ENCODE measurements at regions not wholly inside any gene's neighbourhood (a gene's known extent, or its start where the extent isn't known, plus 50 kb on each side); places are given as distances from the start of the nearest gene placed in this dataset.
"Not testable (repeated sequence)": the region's sequence is repeated elsewhere in the genome, so short reads cannot be mapped to it uniquely, and the experiment has no call there.

DNA sequence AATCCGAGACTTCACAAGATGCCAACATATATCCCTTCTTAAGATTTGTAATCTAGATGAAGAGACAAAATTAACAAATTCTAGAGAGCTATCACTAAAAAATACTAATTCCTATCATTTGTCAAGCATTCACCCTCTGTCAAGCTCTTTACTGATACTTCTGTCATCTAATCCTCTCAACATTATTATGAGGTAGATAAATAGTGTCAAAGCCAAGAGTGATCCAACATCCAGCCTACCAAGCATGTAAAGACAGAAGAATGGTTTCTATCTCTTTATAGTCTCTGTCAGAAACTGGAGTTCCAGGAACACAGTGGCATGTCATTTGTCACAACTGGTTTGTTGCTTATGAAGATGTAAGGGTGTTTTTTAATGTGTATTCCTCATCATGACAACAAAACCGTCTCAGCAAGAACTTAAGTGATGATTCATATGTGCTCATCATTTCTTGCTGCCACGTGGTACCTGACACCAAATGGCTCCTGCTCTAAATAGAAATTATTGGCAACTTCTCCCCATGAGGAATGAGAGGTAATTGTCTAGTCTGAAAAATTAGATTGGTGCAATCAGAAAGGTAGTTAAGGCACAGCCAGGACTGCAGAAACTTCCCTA lies 196.8 kb downstream of the TOX3 start:
- H3K4me1 Mint-ChIP-seq: no peaks in the 10 kb centered on the region
- ATAC-seq (replicated peaks) (no peak), DNase-seq (no peak)
- no peak overlapping the region for H3K4me3 Mint-ChIP-seq
- no peak overlapping the region for H3K27ac Mint-ChIP-seq
- H3K36me3 Mint-ChIP-seq: peaks cover 0 to 1% of the 10 kb centered on the region in 2 donors
- H3K27me3 Mint-ChIP-seq: no peaks in the 10 kb centered on the region
- peaks cover 3 to 11% of the 10 kb centered on the region in 2 donors for H3K9me3 Mint-ChIP-seq

DNA sequence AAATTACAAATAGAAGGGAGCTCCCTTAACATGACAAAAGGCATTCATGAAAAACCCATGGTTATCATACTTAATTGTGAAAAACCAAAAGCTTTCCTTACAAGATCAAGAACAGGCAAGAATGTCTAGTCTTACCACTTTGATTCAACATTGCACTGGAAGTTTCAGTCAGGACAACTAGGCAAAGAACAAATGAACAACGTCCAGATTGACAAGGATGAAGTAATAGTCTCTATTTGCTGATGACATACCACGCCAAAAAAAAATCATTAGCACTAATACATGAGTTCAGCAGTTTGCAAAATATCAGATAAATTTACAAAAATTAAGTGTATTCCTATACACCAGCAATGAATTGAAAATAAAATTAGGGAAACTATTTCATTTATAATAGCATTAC lies 200.2 kb downstream of the TOX3 start:
- H3K27ac Mint-ChIP-seq: no peak overlapping the region
- ATAC-seq (replicated peaks) (no peak), DNase-seq (no peak)
- H3K4me3 Mint-ChIP-seq: no peak overlapping the region
- H3K36me3 Mint-ChIP-seq: no peaks in the 10 kb centered on the region
- no peaks in the 10 kb centered on the region for H3K4me1 Mint-ChIP-seq
- no peaks in the 10 kb centered on the region for H3K27me3 Mint-ChIP-seq
- H3K9me3 Mint-ChIP-seq: peaks cover 0 to 11% of the 10 kb centered on the region in 2 donors

DNA sequence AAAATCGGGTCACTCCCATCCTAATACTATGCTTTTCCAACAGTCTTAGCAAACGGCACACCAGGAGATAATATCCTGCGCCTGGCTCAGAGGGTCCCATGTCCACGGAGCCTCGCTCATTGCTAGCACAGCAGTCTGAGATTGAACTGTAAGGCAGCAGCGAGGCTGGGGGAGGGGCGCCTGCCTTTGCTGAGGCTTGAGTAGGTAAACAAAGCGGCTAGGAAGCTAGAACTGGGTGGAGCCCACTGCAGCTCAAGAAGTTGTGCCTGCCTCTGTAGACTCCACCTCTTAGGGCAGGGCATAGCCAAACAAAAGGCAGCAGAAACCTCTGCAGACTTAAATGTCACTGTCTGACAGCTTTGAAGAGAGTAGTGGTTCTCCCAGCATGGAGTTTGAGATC lies 213.3 kb downstream of the TOX3 start:
- not testable (repeated sequence) for DNase-seq; H3K4me3 Mint-ChIP-seq; H3K36me3 Mint-ChIP-seq; H3K27ac Mint-ChIP-seq; H3K27me3 Mint-ChIP-seq; H3K4me1 Mint-ChIP-seq; ATAC-seq (replicated peaks)
- H3K9me3 Mint-ChIP-seq: peaks cover 12 to 16% of the 10 kb centered on the region in 2 donors

DNA sequence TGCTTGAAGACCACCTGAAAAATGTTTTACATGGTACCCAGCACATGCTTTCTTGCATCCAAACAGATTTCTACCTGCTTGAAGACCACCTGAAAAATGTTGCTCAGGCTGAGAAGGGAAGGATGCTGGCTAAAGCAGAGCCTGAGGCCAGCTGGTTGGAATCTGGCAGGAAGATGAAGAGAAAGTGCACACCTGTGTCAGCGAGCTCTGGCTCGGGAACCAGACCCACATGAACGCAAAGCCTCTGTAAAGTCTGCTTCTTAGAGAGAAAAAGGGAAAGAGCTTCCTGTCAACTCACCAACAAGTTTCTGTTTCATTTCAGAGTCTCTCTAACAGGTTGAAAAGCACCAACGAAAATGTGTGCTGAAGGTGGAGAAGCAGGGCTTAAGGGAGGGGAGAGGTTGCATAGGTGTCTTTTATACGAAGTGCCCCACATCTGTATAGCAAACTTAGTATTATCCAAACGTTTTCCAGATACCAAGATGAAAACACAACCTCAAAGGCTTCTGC lies 226.0 kb downstream of the TOX3 start:
- no peaks in the 10 kb centered on the region for H3K27me3 Mint-ChIP-seq
- ATAC-seq (replicated peaks): no peak
- H3K27ac Mint-ChIP-seq: no peak overlapping the region
- H3K4me3 Mint-ChIP-seq: no peak overlapping the region
- H3K9me3 Mint-ChIP-seq: peaks cover 8% of the 10 kb centered on the region in 2 donors
- DNase-seq: no peak
- no peaks in the 10 kb centered on the region for H3K4me1 Mint-ChIP-seq
- H3K36me3 Mint-ChIP-seq: no peaks in the 10 kb centered on the region

DNA sequence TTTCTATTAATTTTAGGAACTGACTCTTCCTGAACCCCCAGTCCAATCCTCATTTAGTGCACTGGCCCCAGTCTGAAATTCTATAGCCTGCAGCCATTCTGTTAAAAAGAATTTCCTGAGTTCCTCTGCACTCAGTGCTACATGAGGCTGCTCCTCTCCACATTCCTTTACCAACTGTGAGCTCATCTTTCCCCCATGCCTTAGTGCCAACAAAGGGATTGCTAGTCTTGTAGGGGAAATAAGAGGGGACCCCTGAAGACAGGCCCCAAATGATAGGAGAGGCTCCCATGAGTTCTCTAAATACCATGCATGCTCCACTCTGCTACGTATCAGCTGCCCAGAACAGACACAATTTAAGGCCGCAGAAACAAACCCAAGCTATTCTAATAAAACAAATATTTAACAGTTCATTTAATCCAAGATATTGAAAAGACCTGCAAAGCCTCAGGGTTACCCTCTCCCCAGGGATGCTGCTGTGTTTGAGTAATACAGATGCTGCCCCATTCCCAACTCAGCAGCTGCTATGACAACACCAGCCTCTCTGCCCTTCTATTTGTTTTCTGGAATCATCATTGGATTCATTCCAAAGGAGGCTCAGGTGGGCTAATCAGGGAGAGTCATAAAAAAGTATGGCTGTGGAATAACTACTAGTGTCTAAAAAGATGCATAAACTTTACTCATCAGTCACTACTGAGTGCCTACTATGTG lies 228.5 kb downstream of the TOX3 start:
- DNase-seq (no peak), ATAC-seq (replicated peaks) (no peak)
- Mint-ChIP-seq H3K36me3 (no peaks in the 10 kb centered on the region), H3K27me3 (no peaks in the 10 kb centered on the region), H3K4me3 (no peak overlapping the region), H3K4me1 (no peaks in the 10 kb centered on the region), H3K9me3 (peaks cover 8 to 13% of the 10 kb centered on the region in 2 donors), H3K27ac (no peak overlapping the region)

DNA sequence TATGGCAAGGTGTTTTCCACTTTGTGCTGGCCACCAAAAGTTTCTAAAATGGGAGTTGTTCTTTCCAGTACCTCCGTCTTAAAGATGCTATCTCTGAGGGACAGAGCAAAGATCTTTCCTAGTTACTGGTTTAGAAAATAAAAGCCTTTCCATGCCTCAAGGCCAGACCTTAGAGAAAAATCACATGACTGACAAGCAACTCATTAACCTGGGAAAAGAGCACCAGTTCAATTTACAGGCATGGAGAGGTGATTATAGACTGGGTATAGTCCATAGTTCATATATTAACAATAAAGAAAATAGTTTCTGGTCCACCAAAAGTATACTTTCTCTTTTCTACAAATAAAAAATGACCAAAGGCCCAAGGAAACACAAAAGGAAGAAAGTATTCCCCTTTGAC lies 230.7 kb downstream of the TOX3 start:
- Mint-ChIP-seq H3K4me3 (no peak overlapping the region), H3K4me1 (no peaks in the 10 kb centered on the region), H3K9me3 (peaks cover 2 to 8% of the 10 kb centered on the region in 2 donors), H3K36me3 (no peaks in the 10 kb centered on the region), H3K27me3 (no peaks in the 10 kb centered on the region), H3K27ac (no peak overlapping the region)
- DNase-seq: no peak
- ATAC-seq (replicated peaks): no peak

DNA sequence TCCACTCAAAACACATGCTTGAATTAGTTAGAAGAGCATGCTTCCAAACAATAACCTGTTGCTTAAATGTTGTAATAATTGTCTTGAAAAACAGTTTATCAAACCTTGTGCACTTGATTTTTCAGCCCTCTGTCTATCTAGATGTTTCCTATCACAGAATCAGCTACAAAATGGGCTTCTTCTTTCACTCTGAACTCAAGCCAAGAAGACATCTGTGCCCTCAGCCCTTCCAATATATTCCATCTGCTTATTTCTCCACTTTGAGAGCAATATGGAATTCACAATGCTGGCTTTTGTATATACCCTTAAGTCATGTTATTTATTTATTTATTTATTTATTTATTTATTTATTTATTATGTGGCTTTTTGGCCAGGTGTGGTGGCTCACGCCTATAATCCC lies 234.2 kb downstream of the TOX3 start:
- Mint-ChIP-seq H3K4me1 (no peaks in the 10 kb centered on the region), H3K4me3 (no peak overlapping the region), H3K27me3 (no peaks in the 10 kb centered on the region), H3K27ac (no peak overlapping the region), H3K9me3 (peaks cover 0 to 4% of the 10 kb centered on the region in 2 donors), H3K36me3 (no peaks in the 10 kb centered on the region)
- ATAC-seq (replicated peaks) (no peak), DNase-seq (no peak)

DNA sequence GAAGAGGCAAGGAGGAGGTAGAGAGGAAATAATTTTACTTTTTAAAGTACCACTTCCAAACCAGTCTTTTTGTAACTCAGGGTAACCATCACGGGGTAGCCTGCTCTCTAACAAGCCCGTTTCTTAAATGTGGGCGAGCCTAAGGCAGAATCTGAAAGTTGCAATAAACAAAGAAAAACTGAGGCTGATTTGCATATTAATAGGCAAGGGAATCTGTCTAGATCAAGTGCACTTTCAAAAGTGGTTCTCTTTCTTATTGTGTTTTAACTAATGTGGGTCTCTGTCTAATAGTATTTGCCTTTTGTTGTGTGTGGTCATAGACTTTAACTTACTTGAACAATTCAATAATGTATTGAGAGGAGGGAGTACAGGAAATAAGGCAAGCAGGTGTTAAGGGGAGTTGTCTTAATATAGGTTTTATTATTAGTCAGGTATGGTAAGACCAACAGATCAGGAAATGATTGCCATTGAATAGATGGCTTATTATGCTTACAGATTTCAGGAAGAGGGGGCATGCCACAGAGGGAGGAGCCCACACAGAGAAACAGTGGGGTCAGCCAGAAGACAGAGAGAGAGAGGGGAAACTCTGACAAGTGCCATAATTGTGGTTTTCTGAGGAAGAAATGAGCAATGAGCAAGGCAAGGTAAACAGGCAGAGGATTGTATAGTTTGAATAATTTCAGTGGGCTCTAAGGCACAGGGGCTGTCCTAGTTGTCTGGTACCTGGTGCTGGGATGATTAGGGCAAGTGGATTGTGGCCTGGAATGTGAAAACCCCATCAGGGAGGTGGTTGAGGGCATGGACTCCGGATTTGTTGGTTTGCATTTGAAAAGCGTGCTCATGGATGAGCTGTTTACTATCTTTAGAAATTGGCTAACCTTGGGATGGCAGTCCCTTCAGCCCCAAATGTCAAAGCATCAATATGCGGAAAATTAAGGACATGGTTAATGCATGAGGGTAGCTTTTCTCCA lies 237.2 kb downstream of the TOX3 start:
- ATAC-seq (replicated peaks) (no peak), DNase-seq (no peak)
- Mint-ChIP-seq H3K4me1 (no peaks in the 10 kb centered on the region), H3K9me3 (peaks cover 0 to 2% of the 10 kb centered on the region in 2 donors), H3K27me3 (no peaks in the 10 kb centered on the region), H3K36me3 (no peaks in the 10 kb centered on the region), H3K4me3 (no peak overlapping the region), H3K27ac (no peak overlapping the region)

DNA sequence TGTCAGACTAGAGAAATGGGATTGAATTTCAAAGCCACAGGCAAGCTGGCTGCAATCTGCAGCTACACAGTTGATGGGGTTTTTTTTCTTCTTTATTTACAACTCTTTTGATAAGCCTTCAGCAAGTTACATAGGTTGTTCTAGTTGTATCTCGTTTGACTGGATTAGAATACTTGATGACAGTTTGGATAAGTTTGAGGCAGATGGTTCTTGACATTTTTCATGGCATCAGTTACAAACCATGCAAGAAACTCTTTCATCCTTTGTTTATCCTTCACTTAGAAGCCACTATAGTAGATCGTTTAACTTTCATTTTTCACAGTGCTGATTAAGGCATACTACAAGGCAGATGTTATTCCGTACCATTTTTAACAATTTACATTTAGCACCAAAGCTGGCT lies 238.9 kb downstream of the TOX3 start:
- H3K27me3 Mint-ChIP-seq: no peaks in the 10 kb centered on the region
- ATAC-seq (replicated peaks) (no peak), DNase-seq (no peak)
- H3K36me3 Mint-ChIP-seq: no peaks in the 10 kb centered on the region
- H3K27ac Mint-ChIP-seq: no peak overlapping the region
- H3K4me3 Mint-ChIP-seq: no peak overlapping the region
- no peaks in the 10 kb centered on the region for H3K9me3 Mint-ChIP-seq
- no peaks in the 10 kb centered on the region for H3K4me1 Mint-ChIP-seq

DNA sequence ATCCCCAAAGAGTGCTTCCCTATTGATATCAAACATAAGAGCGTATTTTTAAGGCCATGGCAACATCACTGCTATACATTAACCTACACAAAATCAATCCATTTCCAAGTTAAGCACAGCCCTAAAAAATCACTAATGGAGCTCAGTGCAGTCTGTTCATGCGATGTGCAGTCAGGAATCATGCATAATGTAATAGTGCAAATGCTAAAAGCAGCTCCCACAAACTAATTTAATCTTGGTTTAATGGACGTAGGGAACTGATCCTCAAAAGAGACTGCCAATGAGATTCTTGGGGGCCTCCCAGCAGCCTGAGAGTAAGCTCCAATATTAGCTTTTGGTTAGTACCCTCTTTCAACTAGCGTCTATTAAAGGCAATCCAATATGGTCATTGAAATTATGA lies 245.9 kb downstream of the TOX3 start:
- Mint-ChIP-seq H3K9me3 (peaks cover 0 to 9% of the 10 kb centered on the region in 2 donors), H3K4me3 (no peak overlapping the region), H3K27me3 (no peaks in the 10 kb centered on the region), H3K27ac (no peak overlapping the region), H3K4me1 (no peaks in the 10 kb centered on the region), H3K36me3 (no peaks in the 10 kb centered on the region)
- no peak for ATAC-seq (replicated peaks)
- DNase-seq: no peak

DNA sequence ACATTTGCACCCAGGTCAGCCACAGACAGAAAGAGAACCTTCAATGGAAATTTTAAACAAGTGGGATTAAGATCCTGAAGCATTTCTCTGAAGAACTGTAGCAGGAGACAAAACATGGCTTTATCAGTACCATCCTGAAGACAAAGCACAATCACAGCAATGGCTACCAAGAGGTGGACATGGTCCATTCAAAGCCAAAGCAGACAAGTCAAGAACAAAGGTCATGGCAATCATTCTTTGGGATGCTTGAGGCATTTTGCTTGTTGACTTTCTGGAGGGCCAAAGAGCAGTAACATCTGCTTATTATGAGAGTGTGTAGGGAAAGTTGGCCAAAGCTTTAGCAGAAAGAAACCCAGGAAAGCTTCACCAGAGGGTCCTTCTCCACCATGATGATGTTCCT lies 248.2 kb downstream of the TOX3 start:
- Mint-ChIP-seq H3K9me3 (peaks cover 0 to 9% of the 10 kb centered on the region in 2 donors), H3K36me3 (no peaks in the 10 kb centered on the region), H3K4me1 (no peaks in the 10 kb centered on the region), H3K27ac (no peak overlapping the region), H3K27me3 (no peaks in the 10 kb centered on the region), H3K4me3 (no peak overlapping the region)
- ATAC-seq (replicated peaks) (no peak), DNase-seq (no peak)

DNA sequence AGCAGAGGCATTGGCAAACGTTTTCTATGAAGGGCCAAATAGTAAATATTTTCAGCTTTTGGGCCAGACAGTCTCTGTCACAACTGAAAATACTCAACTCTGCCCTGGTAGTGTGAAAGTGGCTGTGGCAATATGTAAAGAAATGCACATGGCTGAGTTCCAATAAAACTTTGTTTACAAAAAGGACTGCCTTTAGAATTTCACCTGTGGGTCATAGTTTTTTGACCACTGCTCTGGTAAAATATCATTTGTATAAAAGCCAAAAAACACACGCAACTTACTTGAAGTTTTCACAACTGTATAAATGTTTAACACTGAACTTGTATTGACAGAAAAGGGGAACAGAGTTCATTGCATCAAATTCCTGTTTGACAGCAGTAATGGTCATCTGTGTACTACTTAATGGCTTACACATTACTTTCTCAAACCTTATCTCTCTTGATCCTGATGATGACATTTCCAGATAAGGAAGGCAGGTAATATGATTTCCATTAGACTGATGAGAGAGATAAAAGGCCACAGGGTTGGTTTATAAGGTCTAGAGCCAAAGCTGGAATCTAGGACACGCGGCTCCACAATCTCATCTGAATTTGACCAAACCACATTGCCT lies 250.1 kb downstream of the TOX3 start:
- ATAC-seq (replicated peaks); H3K4me3 Mint-ChIP-seq; H3K36me3 Mint-ChIP-seq; DNase-seq; H3K4me1 Mint-ChIP-seq; H3K27me3 Mint-ChIP-seq; H3K27ac Mint-ChIP-seq; H3K9me3 Mint-ChIP-seq: not testable (repeated sequence)

DNA sequence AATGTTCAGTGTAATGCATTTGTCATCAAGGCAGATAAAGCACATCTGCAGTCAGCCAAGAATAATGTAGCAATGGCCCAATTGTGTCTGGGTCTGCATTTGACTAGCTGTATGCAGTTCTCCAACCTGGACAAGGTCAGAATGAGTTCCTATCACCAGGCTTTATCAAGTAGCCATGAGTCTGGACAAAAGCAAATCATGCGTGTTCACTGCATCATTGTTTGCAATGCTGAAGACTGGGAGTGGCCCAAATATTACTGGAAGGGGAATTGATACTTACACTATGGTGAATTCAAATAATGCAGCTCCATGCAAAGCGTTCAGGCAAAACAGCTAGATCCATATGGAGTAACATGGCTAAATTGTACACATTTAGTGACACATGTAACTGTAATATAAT lies 250.9 kb downstream of the TOX3 start:
- H3K27ac Mint-ChIP-seq: no peak overlapping the region
- H3K27me3 Mint-ChIP-seq: no peaks in the 10 kb centered on the region
- no peak for ATAC-seq (replicated peaks)
- no peak overlapping the region for H3K4me3 Mint-ChIP-seq
- H3K4me1 Mint-ChIP-seq: no peaks in the 10 kb centered on the region
- no peak for DNase-seq
- peaks cover 0 to 9% of the 10 kb centered on the region in 2 donors for H3K9me3 Mint-ChIP-seq
- H3K36me3 Mint-ChIP-seq: no peaks in the 10 kb centered on the region

DNA sequence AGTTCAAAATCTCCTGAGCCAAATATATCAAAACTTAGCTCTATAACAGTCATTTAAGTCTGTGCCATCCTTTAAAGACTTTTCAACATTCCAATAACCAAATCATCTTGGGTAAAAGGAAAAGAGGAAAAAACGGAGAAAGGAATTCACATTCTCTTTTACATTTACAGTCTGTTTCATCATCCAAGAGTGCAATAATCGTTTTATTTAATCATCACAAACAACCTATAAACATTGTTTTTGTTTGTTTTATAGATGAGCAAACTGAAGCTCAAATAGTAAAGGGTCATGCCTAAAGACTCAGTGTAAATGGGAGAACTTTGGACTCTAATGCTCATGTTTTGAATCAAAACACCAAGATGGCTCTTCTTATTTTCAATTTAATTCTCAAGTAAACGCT lies 252.3 kb downstream of the TOX3 start:
- no peak for ATAC-seq (replicated peaks)
- Mint-ChIP-seq H3K27ac (no peak overlapping the region), H3K36me3 (no peaks in the 10 kb centered on the region)

More for the DNA sequence above, 252.3 kb downstream of the TOX3 start:
- no peaks in the 10 kb centered on the region for H3K4me1 Mint-ChIP-seq
- no peak overlapping the region for H3K4me3 Mint-ChIP-seq
- DNase-seq: no peak
- H3K27me3 Mint-ChIP-seq: no peaks in the 10 kb centered on the region
- peaks cover 0 to 9% of the 10 kb centered on the region in 2 donors for H3K9me3 Mint-ChIP-seq
